ENCODE measurements at regions not wholly inside any gene's neighbourhood (a gene's known extent, or its start where the extent isn't known, plus 50 kb on each side); places are given as distances from the start of the nearest gene placed in this dataset.

DNA sequence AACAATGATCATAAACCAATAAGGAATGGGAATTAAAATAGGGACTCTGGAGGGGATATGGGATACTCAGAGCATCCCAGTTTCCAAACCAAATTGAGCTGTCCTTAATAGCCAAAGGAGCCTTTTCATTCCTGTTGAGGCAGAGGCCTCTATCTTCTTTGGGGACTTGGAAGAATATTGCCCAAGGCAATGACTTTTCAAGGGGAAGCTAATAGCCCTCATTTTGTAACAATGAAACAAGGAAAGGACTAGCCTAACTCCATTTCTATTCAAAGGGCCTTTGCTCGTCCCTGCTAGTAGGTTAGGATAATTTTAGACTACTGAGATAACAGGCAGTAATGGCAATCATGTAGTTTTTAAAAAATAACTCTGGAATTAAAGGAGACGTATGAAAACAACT, 789.8 kb upstream of the SLITRK5 start:
- WGBS (ENCODE audit: insufficient coverage): 100% methylated on average over 1 of the region's 2 CpGs
- Histone ChIP-seq H3K9me3 (ENCODE audit: control insufficient read depth, insufficient read depth, low read length) (no peaks in the 10 kb centered on the region), H3K4me1 (ENCODE audit: control insufficient read depth, insufficient read depth, low read length) (no peaks in the 10 kb centered on the region), H3K27ac (ENCODE audit: low read length) (no peak overlapping the region), H3K4me3 (ENCODE audit: low read length) (no peak overlapping the region), H3K36me3 (ENCODE audit: control insufficient read depth, insufficient read depth, low read length) (no peaks in the 10 kb centered on the region), H3K27me3 (ENCODE audit: control insufficient read depth, insufficient read depth, low read length) (no peaks in the 10 kb centered on the region)
- Mint-ChIP-seq H3K27me3 (ENCODE audit: low read depth in 2 of 2) (no peaks in the 10 kb centered on the region), H3K27ac (no peak overlapping the region), H3K36me3 (no peaks in the 10 kb centered on the region), H3K4me1 (peaks cover 0 to 5% of the 10 kb centered on the region in 2 donors), H3K4me3 (no peak overlapping the region), H3K9me3 (peaks cover 5 to 10% of the 10 kb centered on the region in 2 donors)
- TF ChIP-seq, protein P1, sequence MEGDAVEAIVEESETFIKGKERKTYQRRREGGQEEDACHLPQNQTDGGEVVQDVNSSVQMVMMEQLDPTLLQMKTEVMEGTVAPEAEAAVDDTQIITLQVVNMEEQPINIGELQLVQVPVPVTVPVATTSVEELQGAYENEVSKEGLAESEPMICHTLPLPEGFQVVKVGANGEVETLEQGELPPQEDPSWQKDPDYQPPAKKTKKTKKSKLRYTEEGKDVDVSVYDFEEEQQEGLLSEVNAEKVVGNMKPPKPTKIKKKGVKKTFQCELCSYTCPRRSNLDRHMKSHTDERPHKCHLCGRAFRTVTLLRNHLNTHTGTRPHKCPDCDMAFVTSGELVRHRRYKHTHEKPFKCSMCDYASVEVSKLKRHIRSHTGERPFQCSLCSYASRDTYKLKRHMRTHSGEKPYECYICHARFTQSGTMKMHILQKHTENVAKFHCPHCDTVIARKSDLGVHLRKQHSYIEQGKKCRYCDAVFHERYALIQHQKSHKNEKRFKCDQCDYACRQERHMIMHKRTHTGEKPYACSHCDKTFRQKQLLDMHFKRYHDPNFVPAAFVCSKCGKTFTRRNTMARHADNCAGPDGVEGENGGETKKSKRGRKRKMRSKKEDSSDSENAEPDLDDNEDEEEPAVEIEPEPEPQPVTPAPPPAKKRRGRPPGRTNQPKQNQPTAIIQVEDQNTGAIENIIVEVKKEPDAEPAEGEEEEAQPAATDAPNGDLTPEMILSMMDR (IDR thresholded peaks at IDR 0.05): no peak
- intact Hi-C loops (cut with micrococcal nuclease): no loop called here
- ATAC-seq (no peak), DNase-seq (no peak)

DNA sequence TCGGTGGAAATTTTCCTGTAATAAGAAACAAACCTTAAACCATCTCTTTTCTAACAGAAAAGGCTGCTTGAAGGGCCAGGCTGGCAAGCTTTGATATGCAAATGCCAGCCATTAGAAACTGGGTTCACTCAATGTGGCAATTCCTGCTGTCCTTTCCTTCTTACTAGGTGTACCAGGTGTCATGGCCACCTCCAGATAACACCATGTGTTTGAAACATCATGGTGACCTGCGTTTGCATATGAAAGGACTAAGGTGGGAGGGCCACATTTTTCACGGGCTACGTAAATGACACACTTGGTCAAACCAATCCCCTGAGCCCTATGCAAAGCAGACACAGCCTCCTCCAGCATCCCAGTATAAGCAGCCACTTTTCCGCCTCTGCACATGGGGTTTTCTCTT, 789.1 kb upstream of the SLITRK5 start:
- Mint-ChIP-seq H3K27me3 (ENCODE audit: low read depth in 2 of 2) (no peaks in the 10 kb centered on the region), H3K27ac (no peak overlapping the region), H3K4me3 (no peak overlapping the region), H3K9me3 (peaks cover 5 to 10% of the 10 kb centered on the region in 2 donors), H3K36me3 (no peaks in the 10 kb centered on the region), H3K4me1 (peaks cover 0 to 5% of the 10 kb centered on the region in 2 donors)
- intact Hi-C loops (cut with micrococcal nuclease): no loop called here
- ATAC-seq (no peak), DNase-seq (no peak)
- Histone ChIP-seq H3K4me1 (ENCODE audit: control insufficient read depth, insufficient read depth, low read length) (no peaks in the 10 kb centered on the region), H3K36me3 (ENCODE audit: control insufficient read depth, insufficient read depth, low read length) (no peaks in the 10 kb centered on the region), H3K27me3 (ENCODE audit: control insufficient read depth, insufficient read depth, low read length) (no peaks in the 10 kb centered on the region), H3K4me3 (ENCODE audit: low read length) (no peak overlapping the region), H3K9me3 (ENCODE audit: control insufficient read depth, insufficient read depth, low read length) (no peaks in the 10 kb centered on the region), H3K27ac (ENCODE audit: low read length) (no peak overlapping the region)
- TF ChIP-seq, protein P1 (IDR thresholded peaks at IDR 0.05): no peak
- WGBS (ENCODE audit: insufficient coverage): 44% methylated on average over 4 of the region's 5 CpGs

DNA sequence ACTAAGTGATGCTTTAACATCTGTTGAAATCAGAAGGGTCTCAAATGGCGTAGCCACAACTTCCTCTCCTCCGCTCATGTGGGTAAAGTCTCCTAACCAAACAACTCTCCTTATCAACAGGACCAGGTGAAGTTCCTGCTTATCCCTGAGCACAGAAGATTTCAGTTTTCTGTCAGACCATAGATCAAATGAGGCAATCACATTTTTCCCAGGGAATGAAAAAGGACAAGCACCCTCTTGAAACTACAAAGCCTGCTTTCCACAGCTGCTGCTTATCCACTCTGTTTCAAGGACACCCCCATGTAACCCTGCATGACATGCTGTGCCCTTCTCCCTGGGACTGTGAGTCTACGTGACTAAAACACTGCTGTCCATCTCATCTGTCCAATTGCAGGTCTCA, 788.3 kb upstream of the SLITRK5 start:
- WGBS (ENCODE audit: insufficient coverage): 21% methylated on average over 3 of the region's 3 CpGs
- H3K36me3 Mint-ChIP-seq: no peaks in the 10 kb centered on the region
- no peak overlapping the region for H3K27ac ChIP-seq (ENCODE audit: low read length)
- H3K36me3 ChIP-seq (ENCODE audit: control insufficient read depth, insufficient read depth, low read length): no peaks in the 10 kb centered on the region
- no peak overlapping the region for H3K4me3 Mint-ChIP-seq
- no peaks in the 10 kb centered on the region for H3K27me3 ChIP-seq (ENCODE audit: control insufficient read depth, insufficient read depth, low read length)
- DNase-seq: no peak
- H3K9me3 ChIP-seq (ENCODE audit: control insufficient read depth, insufficient read depth, low read length): no peaks in the 10 kb centered on the region
- H3K4me3 ChIP-seq (ENCODE audit: low read length): no peak overlapping the region
- H3K4me1 ChIP-seq (ENCODE audit: control insufficient read depth, insufficient read depth, low read length): no peaks in the 10 kb centered on the region
- TF ChIP-seq, protein P1 (IDR thresholded peaks at IDR 0.05): no peak
- H3K9me3 Mint-ChIP-seq: peaks cover 5 to 10% of the 10 kb centered on the region in 2 donors
- ATAC-seq: no peak
- H3K27me3 Mint-ChIP-seq (ENCODE audit: low read depth in 2 of 2): no peaks in the 10 kb centered on the region
- peaks cover 0 to 5% of the 10 kb centered on the region in 2 donors for H3K4me1 Mint-ChIP-seq
- no peak overlapping the region for H3K27ac Mint-ChIP-seq
- intact Hi-C loops (cut with micrococcal nuclease): no loop called here

DNA sequence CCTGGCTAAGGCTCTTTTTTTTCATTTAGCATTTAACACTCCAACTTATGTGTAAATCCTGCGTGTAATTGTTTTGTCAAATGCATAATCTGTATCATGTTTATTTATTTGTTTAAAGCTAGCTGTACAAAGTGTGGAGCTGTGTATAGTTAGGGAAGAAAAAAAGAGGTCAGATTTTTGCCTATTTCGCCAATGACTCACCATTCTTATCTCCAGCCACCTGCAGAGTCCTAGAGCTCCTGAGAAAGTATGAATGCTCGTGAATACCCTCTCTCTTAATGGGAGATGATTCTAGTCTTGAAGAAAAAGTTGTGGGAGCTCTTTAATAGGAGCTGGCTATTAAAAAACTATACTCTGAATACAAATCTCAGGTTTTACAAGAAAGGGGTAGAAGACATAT, 778.8 kb upstream of the SLITRK5 start:
- H3K27ac ChIP-seq (ENCODE audit: low read length): no peak overlapping the region
- H3K9me3 ChIP-seq (ENCODE audit: control insufficient read depth, insufficient read depth, low read length): no peaks in the 10 kb centered on the region
- Mint-ChIP-seq H3K4me1 (no peaks in the 10 kb centered on the region), H3K9me3 (peaks cover 8 to 11% of the 10 kb centered on the region in 2 donors), H3K27me3 (ENCODE audit: low read depth in 2 of 2) (no peaks in the 10 kb centered on the region), H3K27ac (no peak overlapping the region), H3K4me3 (no peak overlapping the region), H3K36me3 (no peaks in the 10 kb centered on the region)
- no peaks in the 10 kb centered on the region for H3K27me3 ChIP-seq (ENCODE audit: control insufficient read depth, insufficient read depth, low read length)
- WGBS (ENCODE audit: insufficient coverage): no CpG with 5 or more reads among the region's 3 CpGs
- intact Hi-C loops (cut with micrococcal nuclease): no loop called here
- ATAC-seq (no peak), DNase-seq (no peak)
- no peak overlapping the region for H3K4me3 ChIP-seq (ENCODE audit: low read length)
- H3K4me1 ChIP-seq (ENCODE audit: control insufficient read depth, insufficient read depth, low read length): no peaks in the 10 kb centered on the region
- TF ChIP-seq, protein P1 (IDR thresholded peaks at IDR 0.05): no peak
- H3K36me3 ChIP-seq (ENCODE audit: control insufficient read depth, insufficient read depth, low read length): no peaks in the 10 kb centered on the region
